ENCODE measurements at regions not wholly inside any gene's neighbourhood (a gene's known extent, or its start where the extent isn't known, plus 50 kb on each side); places are given as distances from the start of the nearest gene placed in this dataset.

DNA sequence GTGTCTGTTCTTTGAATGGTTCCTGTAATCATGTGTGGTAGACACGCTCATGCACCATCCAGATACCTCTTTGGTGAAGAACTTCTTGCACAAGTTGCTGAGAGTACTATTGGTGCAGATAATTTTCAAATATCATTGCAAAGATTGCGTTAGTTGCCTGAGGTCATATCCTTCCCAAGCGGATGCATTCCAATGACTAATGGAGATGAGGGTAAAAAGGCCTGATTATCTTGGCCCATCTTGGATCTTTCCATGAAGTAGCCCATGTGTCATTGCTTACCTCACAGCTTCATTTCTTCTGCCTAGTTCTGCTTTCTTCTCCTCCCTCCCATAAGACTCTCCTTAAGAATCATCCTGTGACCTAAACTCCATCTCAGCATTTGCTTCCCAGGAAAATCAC lies 384.9 kb upstream of the CNKSR2 start:
- no peak for TF ChIP-seq CTCF (IDR thresholded peaks at IDR 0.05)
- intact Hi-C loops (cut with DNase I), result no loop called here
- no peaks in the 10 kb centered on the region for H3K27me3 ChIP-seq
- no peaks in the 10 kb centered on the region for H3K9me3 ChIP-seq
- no peak overlapping the region for H3K4me3 ChIP-seq
- no peaks in the 10 kb centered on the region for H3K4me1 ChIP-seq
- FAIRE-seq (no peak), ATAC-seq (no peak), DNase-seq (no peak)
- WGBS, 2 donors, result 77 to 91% methylated on average over 3 of the region's 3 CpGs
- H3K36me3 ChIP-seq, result no peaks in the 10 kb centered on the region
- H3K27ac ChIP-seq, result no peak overlapping the region

DNA sequence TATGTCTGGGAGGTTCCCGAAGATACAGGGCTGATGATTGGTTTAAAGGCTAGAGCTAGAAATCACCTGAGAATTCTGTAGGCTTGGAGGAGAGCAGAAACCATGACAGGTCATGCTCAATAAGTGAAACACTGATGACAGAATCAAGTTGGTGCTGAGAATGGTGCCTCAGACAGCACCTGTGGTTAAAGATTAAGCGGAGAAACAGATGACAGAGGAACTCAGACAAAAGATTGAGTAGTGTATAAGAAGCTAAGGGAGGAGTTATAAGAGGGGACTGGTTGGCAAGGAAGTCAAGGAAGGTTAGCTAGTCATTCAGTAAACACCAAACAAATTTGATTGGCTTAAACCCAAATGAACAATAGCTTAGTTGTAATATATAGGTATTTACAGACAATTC lies 385.4 kb upstream of the CNKSR2 start:
- H3K27me3 ChIP-seq, result no peaks in the 10 kb centered on the region
- intact Hi-C loops (cut with DNase I), result no loop called here
- FAIRE-seq, result no peak

DNA sequence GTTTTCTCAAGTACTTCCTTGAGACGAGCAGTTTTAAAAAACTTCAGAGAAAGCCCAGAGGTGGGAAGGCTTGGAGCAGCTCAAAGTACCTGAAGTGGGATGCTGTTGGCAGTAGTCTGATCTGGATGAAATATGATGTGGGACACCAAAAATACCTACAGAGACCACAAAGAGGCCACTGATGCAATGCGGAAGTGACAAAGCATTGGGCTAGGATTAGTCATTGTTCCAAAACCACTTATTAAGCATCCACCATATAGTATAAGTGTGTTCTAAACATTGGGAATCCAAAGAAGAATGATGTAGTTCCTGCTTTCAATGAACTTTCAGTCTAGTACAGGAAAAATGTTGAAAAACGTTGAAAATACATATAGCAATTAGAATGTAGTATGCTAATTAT lies 386.1 kb upstream of the CNKSR2 start:
- Histone ChIP-seq H3K4me3 (no peak overlapping the region), H3K4me1 (no peaks in the 10 kb centered on the region), H3K9me3 (no peaks in the 10 kb centered on the region), H3K27me3 (no peaks in the 10 kb centered on the region), H3K36me3 (no peaks in the 10 kb centered on the region), H3K27ac (no peak overlapping the region)
- intact Hi-C loops (cut with DNase I), result no loop called here
- TF ChIP-seq CTCF (IDR thresholded peaks at IDR 0.05), result no peak
- FAIRE-seq (no peak), DNase-seq (no peak), ATAC-seq (no peak)
- 51 to 64% methylated on average over 3 of the region's 3 CpGs for WGBS, 2 donors

More for the DNA sequence above, 385.4 kb upstream of the CNKSR2 start:
- TF ChIP-seq CTCF (IDR thresholded peaks at IDR 0.05), result no peak
- 53 to 66% methylated on average over 2 of the region's 2 CpGs for WGBS, 2 donors
- Histone ChIP-seq H3K9me3 (no peaks in the 10 kb centered on the region), H3K36me3 (no peaks in the 10 kb centered on the region), H3K4me1 (no peaks in the 10 kb centered on the region), H3K27ac (no peak overlapping the region), H3K4me3 (no peak overlapping the region)
- no peak for DNase-seq
- ATAC-seq, result no peak

- TF ChIP-seq CTCF (IDR thresholded peaks at IDR 0.05), result no peak
- Histone ChIP-seq H3K27me3 (no peaks in the 10 kb centered on the region), H3K27ac (no peak overlapping the region), H3K9me3 (no peaks in the 10 kb centered on the region), H3K36me3 (no peaks in the 10 kb centered on the region), H3K4me3 (no peak overlapping the region), H3K4me1 (no peaks in the 10 kb centered on the region)
- DNase-seq (no peak), ATAC-seq (no peak), FAIRE-seq (no peak)
- 56 to 78% methylated on average over 1 of the region's 1 CpG for WGBS, 2 donors
- intact Hi-C loops (cut with DNase I), result no loop called here
Measured at GRCh38 chrX:20980426-20980825, 393.8 kb upstream of the CNKSR2 start.

- no peak for FAIRE-seq
- intact Hi-C loops (cut with DNase I), result no loop called here
- TF ChIP-seq CTCF (IDR thresholded peaks at IDR 0.05), result no peak
- no peaks in the 10 kb centered on the region for H3K36me3 ChIP-seq
- H3K27ac ChIP-seq, result no peak overlapping the region
- H3K9me3 ChIP-seq, result no peaks in the 10 kb centered on the region
- H3K4me3 ChIP-seq, result no peak overlapping the region
- H3K4me1 ChIP-seq, result no peaks in the 10 kb centered on the region
- 80 to 86% methylated on average over 2 of the region's 2 CpGs for WGBS, 2 donors
- no peak for ATAC-seq
- no peak for DNase-seq
- H3K27me3 ChIP-seq, result no peaks in the 10 kb centered on the region
Measured at GRCh38 chrX:20974326-20974725, 399.9 kb upstream of the CNKSR2 start.
